Lower leg skin (tissue), 3 donors: ENCODE measurements at regions not wholly inside any gene's neighbourhood (a gene's known extent, or its start where the extent isn't known, plus 50 kb on each side); places are given as distances from the start of the nearest gene placed in this dataset.

Source experiments
- POLR2A ChIP-seq, 2 donors: fragments of 450-650 bp; IDR thresholded peaks; one replicate each; pipeline ENCODE4 v1.6.1; 2016 to 2017; ENCODE audit warnings: antibody characterized with exemption in 2 of 2, mild to moderate bottlenecking in 1 of 2, moderate library complexity in 1 of 2
- TF ChIP-seq, protein P1 (sequence below), 3 donors: fragments of 450-650 bp; IDR thresholded peaks; one replicate each; pipeline ENCODE4 v1.5.1; 2016; ENCODE audit warnings: antibody characterized with exemption in 3 of 3, mild to moderate bottlenecking in 3 of 3, moderate library complexity in 2 of 3

DNA sequence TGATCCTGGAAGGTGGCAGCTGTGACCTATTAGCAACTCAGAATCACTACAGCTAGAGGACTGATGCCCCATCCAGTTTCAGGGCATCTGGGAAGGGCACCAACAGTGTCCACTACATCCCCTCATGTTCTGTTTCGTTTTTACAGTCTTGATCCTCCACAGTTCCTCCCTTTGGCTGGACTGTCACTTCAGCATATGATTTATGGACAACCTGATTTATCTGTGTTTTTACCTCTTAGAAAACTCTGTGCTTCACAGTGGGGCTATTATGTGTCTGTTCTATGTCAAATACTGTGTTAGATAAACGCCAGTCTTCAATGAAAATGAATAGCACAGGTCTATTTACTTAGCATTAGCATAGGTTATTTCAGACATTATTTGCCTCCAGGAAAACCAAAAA is 63.1 kb upstream of the GRPR start:
- TF ChIP-seq, protein P1, sequence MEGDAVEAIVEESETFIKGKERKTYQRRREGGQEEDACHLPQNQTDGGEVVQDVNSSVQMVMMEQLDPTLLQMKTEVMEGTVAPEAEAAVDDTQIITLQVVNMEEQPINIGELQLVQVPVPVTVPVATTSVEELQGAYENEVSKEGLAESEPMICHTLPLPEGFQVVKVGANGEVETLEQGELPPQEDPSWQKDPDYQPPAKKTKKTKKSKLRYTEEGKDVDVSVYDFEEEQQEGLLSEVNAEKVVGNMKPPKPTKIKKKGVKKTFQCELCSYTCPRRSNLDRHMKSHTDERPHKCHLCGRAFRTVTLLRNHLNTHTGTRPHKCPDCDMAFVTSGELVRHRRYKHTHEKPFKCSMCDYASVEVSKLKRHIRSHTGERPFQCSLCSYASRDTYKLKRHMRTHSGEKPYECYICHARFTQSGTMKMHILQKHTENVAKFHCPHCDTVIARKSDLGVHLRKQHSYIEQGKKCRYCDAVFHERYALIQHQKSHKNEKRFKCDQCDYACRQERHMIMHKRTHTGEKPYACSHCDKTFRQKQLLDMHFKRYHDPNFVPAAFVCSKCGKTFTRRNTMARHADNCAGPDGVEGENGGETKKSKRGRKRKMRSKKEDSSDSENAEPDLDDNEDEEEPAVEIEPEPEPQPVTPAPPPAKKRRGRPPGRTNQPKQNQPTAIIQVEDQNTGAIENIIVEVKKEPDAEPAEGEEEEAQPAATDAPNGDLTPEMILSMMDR (IDR thresholded peaks at IDR 0.05), result no peak
- no peak for TF ChIP-seq POLR2A (IDR thresholded peaks at IDR 0.05)
